ENCODE measurements at regions not wholly inside any gene's neighbourhood (a gene's known extent, or its start where the extent isn't known, plus 50 kb on each side); places are given as distances from the start of the nearest gene placed in this dataset.

DNA sequence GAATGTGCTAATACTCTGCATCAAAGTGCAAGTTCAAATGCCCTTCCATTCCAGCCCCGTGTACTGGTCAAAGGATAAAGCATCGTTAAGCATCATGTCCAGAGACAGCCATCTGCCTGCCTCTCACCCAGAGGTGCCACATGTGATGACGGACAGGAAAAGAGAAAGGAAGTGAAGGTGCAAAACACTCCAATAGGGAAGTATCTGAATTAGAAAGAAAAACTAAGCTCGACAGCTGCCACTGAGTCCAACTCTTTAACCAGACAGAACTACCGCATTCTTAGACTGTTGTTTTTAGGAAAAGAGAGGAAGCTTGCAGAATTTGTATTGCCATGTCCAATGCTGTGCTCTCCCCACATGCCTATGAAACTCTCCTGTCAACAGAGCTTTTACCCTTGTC lies 465.0 kb upstream of the SOX5 start:
- H3K36me3 ChIP-seq (ENCODE audit: control insufficient read depth, insufficient read depth, low read length), result no peaks in the 10 kb centered on the region
- no peak overlapping the region for H3K4me3 ChIP-seq (ENCODE audit: low read depth, low read length)
- peaks cover 11% of the 10 kb centered on the region for H3K4me1 ChIP-seq (ENCODE audit: control insufficient read depth, insufficient read depth, low read length)
- H3K9ac ChIP-seq (ENCODE audit: low read depth, low read length), result no peak overlapping the region
- no peak overlapping the region for H3K27ac ChIP-seq (ENCODE audit: low read depth, low read length)
- H3K27me3 ChIP-seq (ENCODE audit: control insufficient read depth, insufficient read depth, low read length), result no peaks in the 10 kb centered on the region
- H3K9me3 ChIP-seq (ENCODE audit: control insufficient read depth, insufficient read depth, low read length), result no peaks in the 10 kb centered on the region

DNA sequence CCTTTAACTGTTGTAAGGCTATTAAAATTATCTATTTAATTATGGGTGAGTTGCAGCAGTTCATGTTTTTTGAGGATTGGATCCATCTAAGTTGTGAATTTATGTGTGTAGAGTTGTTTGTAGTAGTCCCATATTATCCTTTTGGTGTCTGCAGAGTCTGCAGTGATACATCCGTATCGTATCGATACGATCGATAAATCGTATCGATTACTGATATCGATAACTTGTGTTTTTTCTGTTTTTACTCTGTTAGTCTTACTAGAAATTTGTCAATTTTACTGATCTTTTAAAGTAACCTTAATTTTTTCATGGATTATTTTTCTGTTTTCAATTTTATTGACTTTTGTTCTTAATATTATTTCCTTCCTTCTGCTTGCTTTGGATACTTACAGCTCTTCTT lies 462.5 kb upstream of the SOX5 start:
- Histone ChIP-seq H3K9me3 (ENCODE audit: control insufficient read depth, insufficient read depth, low read length) (no peaks in the 10 kb centered on the region), H3K36me3 (ENCODE audit: control insufficient read depth, insufficient read depth, low read length) (no peaks in the 10 kb centered on the region), H3K27me3 (ENCODE audit: control insufficient read depth, insufficient read depth, low read length) (no peaks in the 10 kb centered on the region), H3K9ac (ENCODE audit: low read depth, low read length) (no peak overlapping the region), H3K27ac (ENCODE audit: low read depth, low read length) (no peak overlapping the region), H3K4me3 (ENCODE audit: low read depth, low read length) (no peak overlapping the region), H3K4me1 (ENCODE audit: control insufficient read depth, insufficient read depth, low read length) (peaks cover 11% of the 10 kb centered on the region)

DNA sequence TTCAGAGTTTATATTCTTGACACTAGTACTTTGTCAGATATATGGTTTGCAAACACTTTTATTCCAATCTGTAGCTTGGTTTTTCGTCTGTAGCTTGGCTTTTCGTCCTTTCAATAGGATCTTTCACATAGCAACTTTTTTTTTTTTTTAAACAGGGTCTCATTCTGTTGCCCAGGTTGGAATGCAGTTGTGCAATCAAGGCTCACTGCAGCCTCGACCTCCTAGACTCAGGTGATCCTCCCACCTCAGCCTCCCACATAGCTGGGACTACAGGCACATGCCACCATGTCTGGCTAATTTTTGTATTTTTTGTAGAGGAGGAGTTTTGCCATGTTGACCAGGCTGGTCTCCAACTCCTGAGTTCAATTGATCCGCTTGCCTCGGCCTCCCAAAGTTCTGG lies 460.4 kb upstream of the SOX5 start:
- Histone ChIP-seq H3K4me1 (ENCODE audit: control insufficient read depth, insufficient read depth, low read length) (peaks cover 6% of the 10 kb centered on the region), H3K27ac (ENCODE audit: low read depth, low read length) (no peak overlapping the region), H3K36me3 (ENCODE audit: control insufficient read depth, insufficient read depth, low read length) (no peaks in the 10 kb centered on the region), H3K9ac (ENCODE audit: low read depth, low read length) (no peak overlapping the region), H3K4me3 (ENCODE audit: low read depth, low read length) (no peak overlapping the region), H3K27me3 (ENCODE audit: control insufficient read depth, insufficient read depth, low read length) (no peaks in the 10 kb centered on the region), H3K9me3 (ENCODE audit: control insufficient read depth, insufficient read depth, low read length) (no peaks in the 10 kb centered on the region)

DNA sequence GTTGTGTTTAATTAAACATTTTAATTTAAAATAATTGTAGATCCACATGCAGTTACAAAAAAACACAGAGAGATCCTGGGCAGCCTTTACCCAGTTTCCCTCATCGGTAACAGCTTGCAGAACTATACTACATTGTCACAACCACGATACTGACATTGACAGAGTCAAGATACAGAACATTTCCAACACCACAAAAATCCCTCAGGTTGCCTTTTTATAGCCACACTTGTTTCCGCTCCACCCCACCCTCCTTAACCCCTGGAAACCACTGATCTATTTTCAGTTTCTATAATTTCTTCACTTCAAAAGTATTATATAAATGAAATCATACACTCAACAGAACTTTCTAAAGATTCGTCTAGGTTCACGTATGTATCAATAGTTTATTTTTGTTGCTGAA lies 458.8 kb upstream of the SOX5 start:
- Histone ChIP-seq H3K9ac (ENCODE audit: low read depth, low read length) (no peak overlapping the region), H3K27ac (ENCODE audit: low read depth, low read length) (no peak overlapping the region), H3K4me3 (ENCODE audit: low read depth, low read length) (no peak overlapping the region), H3K4me1 (ENCODE audit: control insufficient read depth, insufficient read depth, low read length) (peaks cover 8% of the 10 kb centered on the region), H3K27me3 (ENCODE audit: control insufficient read depth, insufficient read depth, low read length) (no peaks in the 10 kb centered on the region), H3K36me3 (ENCODE audit: control insufficient read depth, insufficient read depth, low read length) (no peaks in the 10 kb centered on the region), H3K9me3 (ENCODE audit: control insufficient read depth, insufficient read depth, low read length) (no peaks in the 10 kb centered on the region)

DNA sequence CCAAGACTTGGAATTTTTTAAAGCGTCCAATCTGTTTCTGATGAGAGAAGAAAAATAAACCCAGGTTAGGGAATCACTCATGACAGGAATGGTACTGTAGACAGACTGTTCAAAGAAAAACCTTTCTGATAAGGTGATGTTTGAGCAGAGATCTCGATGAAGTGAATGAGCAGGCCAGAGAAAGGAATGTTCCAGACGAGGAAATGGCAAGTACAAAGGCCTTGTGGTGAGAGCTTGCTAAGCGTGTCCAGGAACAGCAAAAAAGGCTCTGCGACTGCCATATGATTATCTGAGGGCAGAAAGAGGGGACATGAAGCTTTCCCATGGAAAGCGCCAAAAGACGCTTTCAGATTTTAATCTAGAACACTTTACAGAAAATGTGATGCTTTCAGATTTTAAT lies 458.4 kb upstream of the SOX5 start:
- H3K9me3 ChIP-seq (ENCODE audit: control insufficient read depth, insufficient read depth, low read length), result no peaks in the 10 kb centered on the region
- no peak overlapping the region for H3K27ac ChIP-seq (ENCODE audit: low read depth, low read length)
- H3K9ac ChIP-seq (ENCODE audit: low read depth, low read length), result no peak overlapping the region
- no peaks in the 10 kb centered on the region for H3K36me3 ChIP-seq (ENCODE audit: control insufficient read depth, insufficient read depth, low read length)
- no peak overlapping the region for H3K4me3 ChIP-seq (ENCODE audit: low read depth, low read length)
- H3K27me3 ChIP-seq (ENCODE audit: control insufficient read depth, insufficient read depth, low read length), result no peaks in the 10 kb centered on the region
- H3K4me1 ChIP-seq (ENCODE audit: control insufficient read depth, insufficient read depth, low read length), result peaks cover 8% of the 10 kb centered on the region

DNA sequence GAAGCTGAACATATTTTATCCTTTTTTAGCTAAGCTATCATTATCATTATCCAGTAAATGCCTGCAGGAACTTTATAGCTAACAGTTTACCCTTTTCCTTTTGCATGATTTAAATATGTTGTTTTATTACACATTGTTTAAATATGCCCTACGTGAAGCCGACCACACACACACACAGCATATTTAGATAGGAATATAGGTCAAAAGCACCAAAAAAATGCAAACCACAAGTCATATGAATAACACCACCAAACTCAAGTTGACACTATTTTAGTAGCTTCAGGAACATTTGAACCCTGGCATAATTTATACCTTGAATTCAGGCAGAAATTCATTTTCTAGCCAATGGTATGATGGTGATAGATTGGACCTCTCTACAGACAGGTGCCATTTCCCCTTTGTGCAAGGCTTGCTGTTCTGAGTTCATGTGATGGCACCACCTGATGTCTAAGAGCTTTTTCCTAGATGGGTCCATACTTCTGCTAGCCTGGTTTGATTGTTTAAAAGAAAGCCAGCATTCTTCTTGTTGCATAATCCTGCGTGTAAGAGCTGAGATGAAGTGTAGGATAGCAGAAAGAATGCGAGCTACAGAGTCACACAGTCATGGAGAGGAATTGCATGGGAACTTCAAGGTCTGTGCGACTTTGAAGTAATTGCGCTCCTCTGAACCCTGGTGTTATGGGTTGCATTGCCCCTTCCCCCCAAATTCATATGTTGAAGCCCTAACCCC lies 454.8 kb upstream of the SOX5 start:
- Histone ChIP-seq H3K27ac (ENCODE audit: low read depth, low read length) (no peak overlapping the region), H3K9ac (ENCODE audit: low read depth, low read length) (peak overlapping the region; percentile 27; the same call in 1 of the 2 replicates), H3K27me3 (ENCODE audit: control insufficient read depth, insufficient read depth, low read length) (no peaks in the 10 kb centered on the region), H3K4me3 (ENCODE audit: low read depth, low read length) (no peak overlapping the region), H3K36me3 (ENCODE audit: control insufficient read depth, insufficient read depth, low read length) (no peaks in the 10 kb centered on the region), H3K4me1 (ENCODE audit: control insufficient read depth, insufficient read depth, low read length) (peaks cover 16% of the 10 kb centered on the region), H3K9me3 (ENCODE audit: control insufficient read depth, insufficient read depth, low read length) (no peaks in the 10 kb centered on the region)

DNA sequence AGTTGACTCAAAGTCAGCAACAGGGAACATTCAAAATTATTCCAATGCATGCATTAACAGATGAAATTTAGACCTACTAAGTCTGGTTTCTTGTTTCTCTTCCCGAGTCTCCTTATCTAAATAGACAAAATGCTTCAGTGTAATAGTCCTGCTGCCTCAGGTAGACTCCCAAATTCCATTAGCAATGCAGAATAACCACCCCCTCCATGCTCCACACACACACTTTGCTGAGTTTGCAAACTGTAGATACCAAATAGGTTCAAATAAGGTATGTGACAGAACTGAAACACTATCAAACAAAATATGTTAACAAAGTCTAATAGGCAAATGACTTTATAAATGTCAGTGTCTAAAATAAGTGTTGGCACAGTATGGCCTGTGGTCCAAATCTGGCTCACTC lies 451.1 kb upstream of the SOX5 start:
- peaks cover 27% of the 10 kb centered on the region for H3K4me1 ChIP-seq (ENCODE audit: control insufficient read depth, insufficient read depth, low read length)
- H3K27me3 ChIP-seq (ENCODE audit: control insufficient read depth, insufficient read depth, low read length), result no peaks in the 10 kb centered on the region
- H3K27ac ChIP-seq (ENCODE audit: low read depth, low read length), result no peak overlapping the region
- no peak overlapping the region for H3K4me3 ChIP-seq (ENCODE audit: low read depth, low read length)
- H3K9ac ChIP-seq (ENCODE audit: low read depth, low read length), result no peak overlapping the region
- no peaks in the 10 kb centered on the region for H3K36me3 ChIP-seq (ENCODE audit: control insufficient read depth, insufficient read depth, low read length)
- no peaks in the 10 kb centered on the region for H3K9me3 ChIP-seq (ENCODE audit: control insufficient read depth, insufficient read depth, low read length)

DNA sequence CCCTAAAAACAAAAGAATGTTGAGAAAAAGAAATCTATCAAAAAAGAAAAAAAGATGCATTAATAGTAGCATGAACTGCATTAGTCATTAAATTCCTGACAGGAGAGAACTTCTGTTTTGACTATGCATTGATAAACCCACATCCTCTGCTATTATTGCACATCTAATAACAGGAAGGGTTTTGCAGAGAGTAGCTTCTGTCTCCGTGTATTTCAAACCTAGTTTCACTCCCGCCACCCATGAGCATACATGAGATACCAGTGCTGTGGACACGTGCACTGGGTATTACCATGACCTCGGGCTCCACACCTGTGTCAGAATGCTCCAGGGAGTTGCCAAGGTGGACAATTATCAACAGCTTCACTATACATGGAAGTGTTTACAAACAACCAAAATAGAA lies 449.1 kb upstream of the SOX5 start:
- H3K4me3 ChIP-seq (ENCODE audit: low read depth, low read length), result no peak overlapping the region
- peaks cover 19% of the 10 kb centered on the region for H3K4me1 ChIP-seq (ENCODE audit: control insufficient read depth, insufficient read depth, low read length)
- H3K9ac ChIP-seq (ENCODE audit: low read depth, low read length), result no peak overlapping the region
- no peak overlapping the region for H3K27ac ChIP-seq (ENCODE audit: low read depth, low read length)
- no peaks in the 10 kb centered on the region for H3K27me3 ChIP-seq (ENCODE audit: control insufficient read depth, insufficient read depth, low read length)
- H3K36me3 ChIP-seq (ENCODE audit: control insufficient read depth, insufficient read depth, low read length), result no peaks in the 10 kb centered on the region
- no peaks in the 10 kb centered on the region for H3K9me3 ChIP-seq (ENCODE audit: control insufficient read depth, insufficient read depth, low read length)

DNA sequence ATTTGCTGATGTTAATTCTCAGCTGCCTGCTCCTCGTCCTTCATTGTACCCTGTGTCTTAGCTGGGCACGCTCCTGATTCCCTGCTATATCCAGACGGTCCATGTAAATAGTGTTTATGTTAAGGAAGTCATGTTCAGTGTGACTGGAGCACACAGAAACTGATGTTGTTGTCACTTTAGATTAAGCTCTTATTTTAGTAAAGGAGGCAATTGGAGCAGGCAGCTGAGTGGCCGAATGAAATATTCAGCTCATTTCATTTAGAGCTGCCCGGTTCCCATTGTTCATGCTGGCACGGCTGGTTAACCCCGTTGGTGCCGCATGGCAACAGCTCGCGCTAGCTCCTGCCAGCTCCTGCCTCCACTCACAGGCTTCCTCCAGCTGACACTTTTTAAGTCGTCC lies 446.8 kb upstream of the SOX5 start:
- Histone ChIP-seq H3K27me3 (ENCODE audit: control insufficient read depth, insufficient read depth, low read length) (no peaks in the 10 kb centered on the region), H3K9me3 (ENCODE audit: control insufficient read depth, insufficient read depth, low read length) (no peaks in the 10 kb centered on the region), H3K9ac (ENCODE audit: low read depth, low read length) (no peak overlapping the region; the same call in 1 of the 2 replicates), H3K4me1 (ENCODE audit: control insufficient read depth, insufficient read depth, low read length) (peaks cover 19% of the 10 kb centered on the region), H3K36me3 (ENCODE audit: control insufficient read depth, insufficient read depth, low read length) (no peaks in the 10 kb centered on the region), H3K27ac (ENCODE audit: low read depth, low read length) (no peak overlapping the region), H3K4me3 (ENCODE audit: low read depth, low read length) (no peak overlapping the region)

DNA sequence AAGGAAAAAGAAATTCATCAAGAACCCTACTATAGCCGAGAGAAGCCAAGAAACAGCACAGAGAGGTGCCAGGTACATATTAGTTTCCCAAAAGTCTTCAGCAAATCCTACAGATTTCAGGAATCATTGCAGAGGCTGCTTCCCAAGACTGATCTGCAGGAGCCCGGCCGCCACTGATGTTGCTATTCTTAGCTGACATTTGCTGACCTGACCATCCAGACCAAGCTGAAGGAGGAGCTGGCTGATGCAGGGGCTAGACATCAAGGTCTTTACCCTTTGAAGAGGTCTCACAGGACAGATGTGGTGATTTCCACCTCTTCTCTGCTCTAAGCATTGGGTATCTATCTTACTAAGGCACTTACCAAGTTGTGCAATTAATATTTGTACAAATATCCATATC lies 444.8 kb upstream of the SOX5 start:
- peaks cover 4% of the 10 kb centered on the region; the same call in 1 of the 2 replicates for H3K9me3 ChIP-seq (ENCODE audit: control insufficient read depth, insufficient read depth, low read length)
- H3K27me3 ChIP-seq (ENCODE audit: control insufficient read depth, insufficient read depth, low read length), result no peaks in the 10 kb centered on the region
- H3K36me3 ChIP-seq (ENCODE audit: control insufficient read depth, insufficient read depth, low read length), result no peaks in the 10 kb centered on the region
- H3K27ac ChIP-seq (ENCODE audit: low read depth, low read length), result no peak overlapping the region
- H3K9ac ChIP-seq (ENCODE audit: low read depth, low read length), result no peak overlapping the region
- no peak overlapping the region for H3K4me3 ChIP-seq (ENCODE audit: low read depth, low read length)
- H3K4me1 ChIP-seq (ENCODE audit: control insufficient read depth, insufficient read depth, low read length), result peaks cover 12% of the 10 kb centered on the region

DNA sequence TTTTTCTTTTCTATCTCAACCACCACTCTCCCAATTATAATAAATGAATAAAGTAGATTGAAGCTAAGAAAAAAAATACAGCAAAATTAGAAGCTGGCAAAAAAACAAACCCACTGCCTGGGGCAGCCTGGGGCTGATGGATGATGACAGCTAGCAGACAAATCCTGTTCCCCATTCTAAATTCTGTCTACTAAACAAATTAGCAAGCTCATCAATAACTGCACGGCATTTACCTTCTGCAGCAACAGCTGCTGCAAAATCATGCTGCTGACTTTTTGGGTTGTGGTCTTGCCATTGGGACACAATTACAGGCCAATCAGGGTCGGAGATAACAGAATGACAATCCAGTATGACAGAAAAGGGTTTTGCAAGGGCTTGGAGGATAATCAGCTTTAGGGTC lies 443.6 kb upstream of the SOX5 start:
- H3K9me3 ChIP-seq (ENCODE audit: control insufficient read depth, insufficient read depth, low read length), result peaks cover 5% of the 10 kb centered on the region; the same call in 1 of the 2 replicates
- H3K36me3 ChIP-seq (ENCODE audit: control insufficient read depth, insufficient read depth, low read length), result no peaks in the 10 kb centered on the region
- H3K9ac ChIP-seq (ENCODE audit: low read depth, low read length), result no peak overlapping the region
- H3K4me3 ChIP-seq (ENCODE audit: low read depth, low read length), result no peak overlapping the region
- H3K27me3 ChIP-seq (ENCODE audit: control insufficient read depth, insufficient read depth, low read length), result no peaks in the 10 kb centered on the region
- no peak overlapping the region for H3K27ac ChIP-seq (ENCODE audit: low read depth, low read length)
- peaks cover 12% of the 10 kb centered on the region for H3K4me1 ChIP-seq (ENCODE audit: control insufficient read depth, insufficient read depth, low read length)

Measured in HUES48 (cell line).